Right atrium auricular region (tissue), 2 donors: ENCODE measurements at regions not wholly inside any gene's neighbourhood (a gene's known extent, or its start where the extent isn't known, plus 50 kb on each side); places are given as distances from the start of the nearest gene placed in this dataset.

Source experiments
- DNase-seq: peaks from one replicate; pipeline ENCODE4 v3.0.0-alpha.2; 2019; ENCODE audit warnings: low spot score
- H3K27ac ChIP-seq, 2 donors: fragments of 200-600 bp; sonication (generic); 1 replicate in 1 of 2; 2 replicates in 1 of 2; pipeline ENCODE4 v1.5.1; 2016 to 2019
- H3K27me3 ChIP-seq, 2 donors: fragments of 200-600 bp; sonication (generic); one replicate each; pipeline versions ENCODE4 v1.5.1 to v1.6.0; 2017 to 2019
- H3K36me3 ChIP-seq: fragments of 200-600 bp; sonication (generic); one replicate; pipeline ENCODE4 v1.5.1; 2016
- H3K4me1 ChIP-seq, 2 donors: fragments of 200-600 bp; sonication (generic); one replicate each; pipeline versions ENCODE4 v1.5.1 to v1.6.0; 2017 to 2019
- H3K4me3 ChIP-seq, 2 donors: fragments of 200-600 bp; sonication (generic); 1 replicate in 1 of 2; 2 replicates in 1 of 2; pipeline ENCODE4 v1.5.1; 2017 to 2019; ENCODE audit warnings: mild to moderate bottlenecking in 1 of 2, moderate library complexity in 1 of 2
- H3K9me3 ChIP-seq, 2 donors: fragments of 200-600 bp; sonication (generic); one replicate each; pipeline ENCODE4 v1.5.1; 2019
- TF ChIP-seq, protein P1 (sequence below), 2 donors: fragments of 200-600 bp; sonication (generic); IDR thresholded peaks; one replicate each; pipeline ENCODE4 v1.5.1; 2019; ENCODE audit warnings: antibody characterized with exemption in 2 of 2

DNA sequence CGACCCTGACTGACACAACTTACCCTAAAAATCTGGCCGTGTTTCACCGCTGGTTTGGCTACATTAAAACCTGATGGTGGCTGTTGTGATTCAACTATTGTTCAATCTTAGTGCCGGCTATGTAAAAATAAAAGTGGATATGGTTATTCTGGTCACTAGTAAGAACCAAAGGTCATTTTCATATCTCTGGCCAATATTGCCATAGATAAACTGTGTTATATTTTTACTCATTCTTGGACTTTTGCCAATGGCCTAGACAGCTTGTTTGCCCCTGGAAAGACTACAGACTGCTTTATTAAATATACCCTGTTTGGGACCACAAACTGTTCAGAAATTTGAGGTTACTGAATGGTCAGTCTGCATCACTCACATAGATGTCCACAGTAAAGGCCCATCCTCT lies 258.5 kb upstream of the KLHL1 start:
- Histone ChIP-seq H3K4me1 (no peaks in the 10 kb centered on the region), H3K4me3 (no peak overlapping the region), H3K27ac (no peak overlapping the region), H3K36me3 (no peaks in the 10 kb centered on the region), H3K27me3 (no peaks in the 10 kb centered on the region), H3K9me3 (no peaks in the 10 kb centered on the region)
- TF ChIP-seq, protein P1, sequence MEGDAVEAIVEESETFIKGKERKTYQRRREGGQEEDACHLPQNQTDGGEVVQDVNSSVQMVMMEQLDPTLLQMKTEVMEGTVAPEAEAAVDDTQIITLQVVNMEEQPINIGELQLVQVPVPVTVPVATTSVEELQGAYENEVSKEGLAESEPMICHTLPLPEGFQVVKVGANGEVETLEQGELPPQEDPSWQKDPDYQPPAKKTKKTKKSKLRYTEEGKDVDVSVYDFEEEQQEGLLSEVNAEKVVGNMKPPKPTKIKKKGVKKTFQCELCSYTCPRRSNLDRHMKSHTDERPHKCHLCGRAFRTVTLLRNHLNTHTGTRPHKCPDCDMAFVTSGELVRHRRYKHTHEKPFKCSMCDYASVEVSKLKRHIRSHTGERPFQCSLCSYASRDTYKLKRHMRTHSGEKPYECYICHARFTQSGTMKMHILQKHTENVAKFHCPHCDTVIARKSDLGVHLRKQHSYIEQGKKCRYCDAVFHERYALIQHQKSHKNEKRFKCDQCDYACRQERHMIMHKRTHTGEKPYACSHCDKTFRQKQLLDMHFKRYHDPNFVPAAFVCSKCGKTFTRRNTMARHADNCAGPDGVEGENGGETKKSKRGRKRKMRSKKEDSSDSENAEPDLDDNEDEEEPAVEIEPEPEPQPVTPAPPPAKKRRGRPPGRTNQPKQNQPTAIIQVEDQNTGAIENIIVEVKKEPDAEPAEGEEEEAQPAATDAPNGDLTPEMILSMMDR (IDR thresholded peaks at IDR 0.05), result no peak
- DNase-seq, result no peak

- DNase-seq, result no peak
- Histone ChIP-seq H3K4me1 (no peaks in the 10 kb centered on the region), H3K36me3 (no peaks in the 10 kb centered on the region), H3K4me3 (no peak overlapping the region), H3K9me3 (no peaks in the 10 kb centered on the region), H3K27ac (no peak overlapping the region), H3K27me3 (no peaks in the 10 kb centered on the region)
- TF ChIP-seq, protein P1 (IDR thresholded peaks at IDR 0.05), result no peak
These were observed 255.7 kb upstream of the KLHL1 start for GRCh38 chr13:70363991-70364390.

DNA sequence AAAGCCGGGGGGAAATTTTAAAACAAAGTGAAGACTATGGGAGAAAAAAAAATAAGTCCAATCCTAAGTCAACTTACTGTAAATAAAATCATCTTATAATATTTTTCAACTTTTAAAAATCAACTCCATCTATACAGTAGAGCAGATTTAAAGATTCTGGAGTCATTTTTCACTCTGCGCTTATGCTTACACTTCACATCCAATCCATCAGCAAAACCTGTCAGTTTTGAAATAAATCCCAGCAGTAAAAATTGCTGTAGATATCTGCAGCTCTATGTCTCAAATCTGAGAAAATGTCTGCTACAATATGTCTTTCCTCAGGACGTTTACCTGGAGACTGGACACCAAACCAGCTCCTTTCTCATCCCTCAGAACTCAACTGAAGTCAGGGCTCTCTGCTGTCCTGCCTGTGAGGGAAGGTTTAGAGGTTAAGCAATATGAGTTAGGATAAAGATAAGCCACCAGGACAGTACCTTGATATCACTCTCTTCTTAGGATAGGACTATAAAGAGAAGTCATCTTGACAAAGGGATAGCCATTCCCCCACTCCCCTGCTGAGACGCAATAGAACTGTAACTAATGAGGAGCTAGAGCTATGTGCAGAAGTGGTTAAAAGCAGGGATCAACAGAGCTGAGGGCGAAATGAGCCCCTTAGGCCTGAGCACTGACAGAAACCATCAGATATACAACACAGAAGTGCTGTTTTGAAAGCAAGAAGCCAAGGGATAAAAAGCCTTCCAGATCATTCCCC lies 254.7 kb upstream of the KLHL1 start:
- Histone ChIP-seq H3K36me3 (no peaks in the 10 kb centered on the region), H3K27ac (no peak overlapping the region), H3K27me3 (no peaks in the 10 kb centered on the region), H3K9me3 (no peaks in the 10 kb centered on the region), H3K4me1 (no peaks in the 10 kb centered on the region), H3K4me3 (no peak overlapping the region)
- DNase-seq, result no peak
- TF ChIP-seq, protein P1 (IDR thresholded peaks at IDR 0.05), result no peak

- Histone ChIP-seq H3K27me3 (no peaks in the 10 kb centered on the region), H3K4me3 (no peak overlapping the region), H3K4me1 (no peaks in the 10 kb centered on the region), H3K36me3 (no peaks in the 10 kb centered on the region), H3K27ac (no peak overlapping the region), H3K9me3 (no peaks in the 10 kb centered on the region)
- TF ChIP-seq, protein P1 (IDR thresholded peaks at IDR 0.05), result no peak
- DNase-seq, result no peak
These were observed 248.8 kb upstream of the KLHL1 start for GRCh38 chr13:70357031-70357430.

DNA sequence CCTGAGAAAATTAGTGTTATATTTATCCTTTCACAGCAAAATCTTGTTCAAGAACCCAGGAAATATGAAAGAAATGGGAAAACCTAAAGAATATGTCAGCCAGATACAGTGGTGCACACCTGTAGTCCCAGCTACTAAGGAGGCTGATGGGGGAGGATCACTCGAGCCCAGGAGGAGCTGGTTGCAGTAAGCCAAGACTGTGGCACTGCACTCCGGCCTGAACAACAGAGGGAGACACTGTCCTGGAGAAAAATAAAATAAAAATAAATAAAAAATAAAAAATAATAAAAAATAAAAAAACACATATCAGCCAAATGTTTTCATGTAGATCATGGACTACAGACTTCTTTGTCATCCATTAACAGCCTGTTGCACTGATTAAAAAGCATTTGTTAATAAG lies 244.8 kb upstream of the KLHL1 start:
- Histone ChIP-seq H3K27ac (no peak overlapping the region), H3K9me3 (no peaks in the 10 kb centered on the region), H3K4me3 (no peak overlapping the region), H3K4me1 (no peaks in the 10 kb centered on the region), H3K27me3 (no peaks in the 10 kb centered on the region), H3K36me3 (no peaks in the 10 kb centered on the region)
- no peak for DNase-seq
- TF ChIP-seq, protein P1 (IDR thresholded peaks at IDR 0.05), result no peak
